Kidney (tissue), 13 donors: ENCODE measurements at regions not wholly inside any gene's neighbourhood (a gene's known extent, or its start where the extent isn't known, plus 50 kb on each side); places are given as distances from the start of the nearest gene placed in this dataset.

ENCODE experiments used
- DNase-seq, 5 donors: peaks; one replicate each; pipeline ENCODE4 v3.0.0-alpha.2; 2013 to 2020
- FAIRE-seq: peaks from 2 replicates; lab custom pipeline; 2012; peaks lifted over from hg19 to GRCh38; lab: Jason Lieb, UNC
- H3K27ac ChIP-seq, 2 donors: one replicate each; pipeline ENCODE4 v1.7.0; 2013; ENCODE audit warnings: low read depth in 2 of 2, low read length in 2 of 2, inconsistent platforms in 1 of 2
- H3K27me3 ChIP-seq: one replicate; pipeline ENCODE4 v1.7.1; 2013; ENCODE audit warnings: low read length, inconsistent platforms; ENCODE audit not compliant: control insufficient read depth, insufficient read depth
- H3K36me3 ChIP-seq, 3 donors: one replicate each; pipeline versions ENCODE4 v1.7.0 to v1.7.1; 2013; ENCODE audit warnings: low read length in 3 of 3, control low read depth in 1 of 3, inconsistent platforms in 1 of 3; ENCODE audit not compliant: insufficient read depth in 3 of 3, control insufficient read depth in 2 of 3
- H3K4me1 ChIP-seq, 3 donors: one replicate each; pipeline versions ENCODE4 v1.7.0 to v1.7.1; 2013; ENCODE audit warnings: low read length in 3 of 3, inconsistent platforms in 1 of 3, low read depth in 1 of 3; ENCODE audit not compliant: control insufficient read depth in 2 of 3, insufficient read depth in 2 of 3
- H3K4me3 ChIP-seq, 3 donors: one replicate each; pipeline versions ENCODE4 v1.7.0 to v1.8.1; 2013; ENCODE audit warnings: low read length in 3 of 3, control low read depth in 1 of 3, inconsistent platforms in 1 of 3
- H3K9ac ChIP-seq, 3 donors: one replicate each; pipeline versions ENCODE4 v1.7.0 to v1.7.1; 2013; ENCODE audit warnings: low read length in 3 of 3, control low read depth in 1 of 3, inconsistent platforms in 1 of 3
- H3K9me3 ChIP-seq, 3 donors: one replicate each; pipeline versions ENCODE4 v1.7.0 to v1.7.1; 2013; ENCODE audit warnings: low read length in 3 of 3, control low read depth in 1 of 3, inconsistent platforms in 1 of 3; ENCODE audit not compliant: control insufficient read depth in 2 of 3, insufficient read depth in 1 of 3
- intact Hi-C: fragments of 100-400 bp; cut with DNase I; formaldehyde crosslinking; loops from one replicate; pipeline ENCODE4 v1.11.1; 2022
- TF ChIP-seq, protein P1 (sequence below): IDR thresholded peaks from 3 replicates; pipeline ENCODE4 v1.5.1; 2012; ENCODE audit warnings: mild to moderate bottlenecking, moderate library complexity, borderline replicate concordance; ENCODE audit not compliant: insufficient read depth; ENCODE audit errors: extremely low read depth
- donor health status: control.
- donor health status: control.
- donor health status: control.
- donor health status: control.
- donor health status: control.
- donor health status: DM: yes; HTN: yes; CAD: no.
- donor health status: Normal renal cell carcinoma (clear cell type).

- DNase-seq (no peak), FAIRE-seq (no peak)
- Histone ChIP-seq H3K36me3 (no peaks in the 10 kb centered on the region), H3K9ac (no peak overlapping the region), H3K4me1 (no peaks in the 10 kb centered on the region), H3K4me3 (no peak overlapping the region), H3K9me3 (no peaks in the 10 kb centered on the region), H3K27ac (no peak overlapping the region), H3K27me3 (no peaks in the 10 kb centered on the region)
- TF ChIP-seq, protein P1, sequence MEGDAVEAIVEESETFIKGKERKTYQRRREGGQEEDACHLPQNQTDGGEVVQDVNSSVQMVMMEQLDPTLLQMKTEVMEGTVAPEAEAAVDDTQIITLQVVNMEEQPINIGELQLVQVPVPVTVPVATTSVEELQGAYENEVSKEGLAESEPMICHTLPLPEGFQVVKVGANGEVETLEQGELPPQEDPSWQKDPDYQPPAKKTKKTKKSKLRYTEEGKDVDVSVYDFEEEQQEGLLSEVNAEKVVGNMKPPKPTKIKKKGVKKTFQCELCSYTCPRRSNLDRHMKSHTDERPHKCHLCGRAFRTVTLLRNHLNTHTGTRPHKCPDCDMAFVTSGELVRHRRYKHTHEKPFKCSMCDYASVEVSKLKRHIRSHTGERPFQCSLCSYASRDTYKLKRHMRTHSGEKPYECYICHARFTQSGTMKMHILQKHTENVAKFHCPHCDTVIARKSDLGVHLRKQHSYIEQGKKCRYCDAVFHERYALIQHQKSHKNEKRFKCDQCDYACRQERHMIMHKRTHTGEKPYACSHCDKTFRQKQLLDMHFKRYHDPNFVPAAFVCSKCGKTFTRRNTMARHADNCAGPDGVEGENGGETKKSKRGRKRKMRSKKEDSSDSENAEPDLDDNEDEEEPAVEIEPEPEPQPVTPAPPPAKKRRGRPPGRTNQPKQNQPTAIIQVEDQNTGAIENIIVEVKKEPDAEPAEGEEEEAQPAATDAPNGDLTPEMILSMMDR, result no peak
- intact Hi-C loops, result no loop called here
Measured at GRCh38 chr18:73895701-73896100, 251.9 kb downstream of the FBXO15 start.

DNA sequence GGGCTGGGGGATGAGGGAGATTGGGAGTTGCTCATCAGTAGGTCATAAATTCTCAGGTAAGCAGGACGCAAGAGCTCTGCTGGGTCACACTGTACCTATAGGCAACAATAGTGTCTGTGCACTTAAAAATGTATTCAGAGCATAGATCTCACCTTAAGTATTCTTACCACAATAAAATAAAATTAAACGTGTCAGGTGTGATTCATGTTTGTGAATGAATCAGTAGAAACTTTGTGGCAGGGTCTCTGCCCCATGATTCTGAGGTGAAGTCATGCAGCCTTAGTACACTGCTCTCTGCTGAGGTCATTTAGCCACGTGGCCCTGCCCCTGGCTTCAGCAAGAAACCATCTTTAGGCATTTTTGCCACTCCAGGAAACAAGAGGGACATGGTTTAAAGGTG is 253.8 kb downstream of the FBXO15 start:
- Histone ChIP-seq H3K4me3 (no peak overlapping the region), H3K27me3 (no peaks in the 10 kb centered on the region), H3K4me1 (no peaks in the 10 kb centered on the region), H3K36me3 (no peaks in the 10 kb centered on the region), H3K9me3 (no peaks in the 10 kb centered on the region), H3K9ac (no peak overlapping the region), H3K27ac (no peak overlapping the region)
- DNase-seq (no peak), FAIRE-seq (no peak)
- TF ChIP-seq, protein P1, result no peak
- intact Hi-C loops, result no loop called here

DNA sequence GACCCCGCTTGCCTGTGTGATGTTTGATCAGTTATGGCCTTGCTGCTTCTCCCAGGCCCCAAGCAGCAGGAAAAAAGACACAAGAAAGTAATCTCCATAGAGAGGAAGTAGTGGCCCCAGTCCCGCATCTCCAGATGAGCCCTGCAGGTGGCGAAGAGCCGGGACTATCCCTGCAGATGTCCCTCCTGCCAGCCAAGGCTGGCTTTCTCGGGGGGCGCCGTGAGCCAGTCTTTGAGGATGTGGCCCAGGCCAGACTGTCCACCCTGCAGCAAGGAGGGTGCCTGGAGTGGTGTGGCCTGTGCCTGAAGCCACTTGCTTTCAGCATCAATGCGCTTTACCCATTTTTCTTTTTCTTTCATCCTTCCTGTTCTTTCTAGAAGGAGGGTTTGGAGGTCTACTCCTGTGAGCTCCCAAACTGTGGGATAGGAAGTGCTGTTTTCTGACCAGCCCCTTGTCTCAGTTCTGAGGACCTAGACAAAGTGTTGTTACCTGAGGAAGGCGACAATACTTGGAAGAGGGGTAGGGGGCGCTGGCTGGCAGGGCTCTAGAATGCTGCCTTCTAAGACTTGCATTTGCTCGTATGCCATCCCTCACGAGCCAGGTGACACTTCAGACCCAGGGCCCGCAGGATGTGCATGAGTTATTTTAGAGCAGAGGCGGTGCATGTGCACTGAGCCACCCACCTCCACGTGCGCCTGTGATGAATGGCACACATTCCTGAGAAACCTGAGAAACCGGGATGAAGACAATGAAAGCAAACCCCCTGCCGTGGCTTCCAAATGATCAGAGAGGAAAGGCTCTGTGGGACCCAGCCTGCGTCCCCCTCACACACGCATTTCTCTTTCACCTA is 255.8 kb downstream of the FBXO15 start:
- Histone ChIP-seq H3K27me3 (no peaks in the 10 kb centered on the region), H3K9me3 (no peaks in the 10 kb centered on the region), H3K4me3 (no peak overlapping the region), H3K27ac (no peak overlapping the region), H3K9ac (no peak overlapping the region), H3K36me3 (no peaks in the 10 kb centered on the region), H3K4me1 (no peaks in the 10 kb centered on the region)
- TF ChIP-seq, protein P1, result no peak
- intact Hi-C loops, result no loop called here
- DNase-seq, result peak in 4 of 5 donors; percentile 71 to 88 (median 83)
- no peak for FAIRE-seq
